Tibial nerve (tissue), 4 donors: ENCODE measurements at regions not wholly inside any gene's neighbourhood (a gene's known extent, or its start where the extent isn't known, plus 50 kb on each side); places are given as distances from the start of the nearest gene placed in this dataset.

Experiments used
- DNase-seq, 2 donors: peaks; one replicate each; pipeline ENCODE4 v3.0.0-alpha.2; 2019; ENCODE audit warnings: low spot score in 2 of 2
- H3K27ac ChIP-seq, 4 donors: fragments of 200-600 bp; sonication (generic) in 3 of 4; one replicate each; pipeline ENCODE4 v1.5.1; 2017 to 2019; ENCODE audit warnings: mild to moderate bottlenecking in 1 of 4
- H3K27me3 ChIP-seq, 2 donors: fragments of 200-600 bp; sonication (generic) in 1 of 2; one replicate each; pipeline versions ENCODE4 v1.5.1 to v1.6.0; 2017 to 2019
- H3K36me3 ChIP-seq, 3 donors: fragments of 200-600 bp; sonication (generic); one replicate each; pipeline ENCODE4 v1.5.1; 2018 to 2019
- H3K4me1 ChIP-seq, 4 donors: fragments of 200-600 bp; sonication (generic) in 3 of 4; one replicate each; pipeline ENCODE4 v1.5.1; 2017 to 2019
- H3K4me3 ChIP-seq, 4 donors: fragments of 200-600 bp; sonication (generic) in 3 of 4; one replicate each; pipeline ENCODE4 v1.5.1; 2017 to 2019; ENCODE audit warnings: mild to moderate bottlenecking in 1 of 4, moderate library complexity in 1 of 4
- H3K9me3 ChIP-seq, 4 donors: fragments of 200-600 bp; sonication (generic) in 3 of 4; one replicate each; pipeline ENCODE4 v1.5.1; 2017 to 2019
- EP300 ChIP-seq, 2 donors: sonication (generic); formaldehyde crosslinking; IDR thresholded peaks; one replicate each; pipeline ENCODE4 v1.6.1; 2017; ENCODE audit warnings: antibody characterized with exemption in 2 of 2, mild to moderate bottlenecking in 1 of 2
- POLR2A ChIP-seq, 2 donors: fragments of 450-650 bp; IDR thresholded peaks; one replicate each; pipeline ENCODE4 v1.6.1; 2017; ENCODE audit warnings: antibody characterized with exemption in 2 of 2, mild to moderate bottlenecking in 2 of 2, moderate library complexity in 2 of 2
- WGBS, 2 donors: methylation state at CpG; one replicate each; pipeline ENCODE4 v1.1.5; 2018; 5-methylcytosine and 5-hydroxymethylcytosine counted together
- TF ChIP-seq, protein P1 (sequence below), 5 experiments: fragments of 200-600 bp in 3 of 5; fragments of 450-650 bp in 2 of 5; sonication (generic) in 3 of 5; IDR thresholded peaks; one replicate each; pipeline ENCODE4 v1.5.1; 2016 to 2019; ENCODE audit warnings: antibody characterized with exemption in 5 of 5, mild to moderate bottlenecking in 3 of 5, moderate library complexity in 2 of 5

DNA sequence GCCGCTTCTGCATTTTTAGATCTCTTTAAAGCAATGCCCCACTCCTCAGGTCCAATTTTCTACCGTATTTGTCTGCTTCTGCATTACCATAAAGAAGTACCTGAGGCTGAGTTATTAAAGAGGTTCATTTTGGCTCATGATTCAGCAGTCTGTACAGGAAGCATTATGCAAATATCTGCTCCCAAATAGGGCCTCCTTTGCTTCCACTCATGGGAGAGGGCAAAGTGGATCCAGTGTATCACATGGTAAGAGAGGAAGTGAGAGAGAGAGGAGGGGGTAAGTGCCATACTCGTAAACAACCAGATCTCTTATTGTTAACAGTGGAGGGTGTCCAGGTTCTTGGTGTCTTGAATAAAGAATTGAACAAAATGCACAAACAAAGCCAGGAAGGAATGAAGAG is 316.1 kb upstream of the SEL1L start:
- H3K4me3 ChIP-seq = no peak overlapping the region
- no peak overlapping the region for H3K27ac ChIP-seq
- TF ChIP-seq, protein P1, sequence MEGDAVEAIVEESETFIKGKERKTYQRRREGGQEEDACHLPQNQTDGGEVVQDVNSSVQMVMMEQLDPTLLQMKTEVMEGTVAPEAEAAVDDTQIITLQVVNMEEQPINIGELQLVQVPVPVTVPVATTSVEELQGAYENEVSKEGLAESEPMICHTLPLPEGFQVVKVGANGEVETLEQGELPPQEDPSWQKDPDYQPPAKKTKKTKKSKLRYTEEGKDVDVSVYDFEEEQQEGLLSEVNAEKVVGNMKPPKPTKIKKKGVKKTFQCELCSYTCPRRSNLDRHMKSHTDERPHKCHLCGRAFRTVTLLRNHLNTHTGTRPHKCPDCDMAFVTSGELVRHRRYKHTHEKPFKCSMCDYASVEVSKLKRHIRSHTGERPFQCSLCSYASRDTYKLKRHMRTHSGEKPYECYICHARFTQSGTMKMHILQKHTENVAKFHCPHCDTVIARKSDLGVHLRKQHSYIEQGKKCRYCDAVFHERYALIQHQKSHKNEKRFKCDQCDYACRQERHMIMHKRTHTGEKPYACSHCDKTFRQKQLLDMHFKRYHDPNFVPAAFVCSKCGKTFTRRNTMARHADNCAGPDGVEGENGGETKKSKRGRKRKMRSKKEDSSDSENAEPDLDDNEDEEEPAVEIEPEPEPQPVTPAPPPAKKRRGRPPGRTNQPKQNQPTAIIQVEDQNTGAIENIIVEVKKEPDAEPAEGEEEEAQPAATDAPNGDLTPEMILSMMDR (IDR thresholded peaks at IDR 0.05) = no peak
- TF ChIP-seq EP300 (IDR thresholded peaks at IDR 0.05) (no peak), POLR2A (IDR thresholded peaks at IDR 0.05) (no peak)
- DNase-seq = no peak
- WGBS, 2 donors = 68 to 69% methylated on average over 3 of the region's 3 CpGs
- no peaks in the 10 kb centered on the region for H3K4me1 ChIP-seq
- no peaks in the 10 kb centered on the region for H3K36me3 ChIP-seq
- peaks cover 0 to 41% (median under 1%) of the 10 kb centered on the region in 4 donors for H3K9me3 ChIP-seq
- no peaks in the 10 kb centered on the region for H3K27me3 ChIP-seq

DNA sequence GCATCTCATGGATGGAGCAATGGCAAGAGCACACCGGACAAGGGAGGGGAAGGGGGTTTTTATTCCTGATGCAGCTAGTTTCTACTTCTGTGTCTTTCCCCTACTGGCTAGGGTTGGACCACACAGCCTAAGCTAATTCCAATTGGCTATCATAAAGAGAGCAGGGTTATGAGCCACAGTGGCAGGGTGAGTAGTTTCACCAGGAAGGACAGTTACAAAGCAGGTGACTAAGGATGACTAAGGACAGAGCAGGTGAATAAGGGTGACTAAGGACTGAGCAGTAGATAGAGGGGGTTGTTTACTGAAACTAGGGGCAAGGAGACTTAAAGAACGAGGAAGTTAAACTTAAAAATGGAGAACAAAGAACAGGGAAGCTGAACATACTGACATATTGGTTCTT is 321.4 kb upstream of the SEL1L start:
- WGBS, 2 donors = 81 to 88% methylated on average over 2 of the region's 2 CpGs
- H3K27ac ChIP-seq = no peak overlapping the region
- H3K9me3 ChIP-seq = peaks cover 0 to 44% (median 5%) of the 10 kb centered on the region in 4 donors
- no peaks in the 10 kb centered on the region for H3K27me3 ChIP-seq
- H3K4me3 ChIP-seq = no peak overlapping the region
- no peaks in the 10 kb centered on the region for H3K36me3 ChIP-seq
- TF ChIP-seq POLR2A (IDR thresholded peaks at IDR 0.05) (no peak), EP300 (IDR thresholded peaks at IDR 0.05) (no peak)
- TF ChIP-seq, protein P1 (IDR thresholded peaks at IDR 0.05) = no peak
- no peak for DNase-seq
- no peaks in the 10 kb centered on the region for H3K4me1 ChIP-seq

DNA sequence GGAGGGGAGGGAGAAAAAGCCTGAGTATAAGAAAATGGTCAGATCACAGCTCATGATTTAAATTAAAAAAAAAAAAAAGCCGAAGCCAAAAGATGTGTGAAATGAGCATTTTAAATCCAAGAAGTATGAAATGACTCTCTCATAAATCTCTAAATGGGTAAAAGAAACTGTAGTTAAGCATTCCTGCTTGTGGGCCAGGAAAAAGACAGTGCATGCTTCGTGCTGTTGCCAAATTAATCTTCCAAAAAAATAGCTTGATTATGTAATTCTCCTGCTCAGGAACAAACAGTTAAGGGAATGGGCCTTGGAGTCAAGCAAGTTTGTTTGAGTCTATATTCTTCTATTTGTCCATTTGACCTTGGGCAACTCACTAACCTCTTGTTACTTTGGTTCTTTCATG is 325.4 kb upstream of the SEL1L start:
- 61 to 70% methylated on average over 2 of the region's 2 CpGs for WGBS, 2 donors
- DNase-seq = no peak
- Histone ChIP-seq H3K36me3 (no peaks in the 10 kb centered on the region), H3K27ac (no peak overlapping the region), H3K4me3 (no peak overlapping the region), H3K9me3 (peaks cover 0 to 41% (median 5%) of the 10 kb centered on the region in 4 donors), H3K27me3 (no peaks in the 10 kb centered on the region), H3K4me1 (no peaks in the 10 kb centered on the region)
- TF ChIP-seq, protein P1 (IDR thresholded peaks at IDR 0.05) = no peak
- TF ChIP-seq EP300 (IDR thresholded peaks at IDR 0.05) = peak in 1 of 2 donors; percentile 25
- TF ChIP-seq POLR2A (IDR thresholded peaks at IDR 0.05) = no peak

DNA sequence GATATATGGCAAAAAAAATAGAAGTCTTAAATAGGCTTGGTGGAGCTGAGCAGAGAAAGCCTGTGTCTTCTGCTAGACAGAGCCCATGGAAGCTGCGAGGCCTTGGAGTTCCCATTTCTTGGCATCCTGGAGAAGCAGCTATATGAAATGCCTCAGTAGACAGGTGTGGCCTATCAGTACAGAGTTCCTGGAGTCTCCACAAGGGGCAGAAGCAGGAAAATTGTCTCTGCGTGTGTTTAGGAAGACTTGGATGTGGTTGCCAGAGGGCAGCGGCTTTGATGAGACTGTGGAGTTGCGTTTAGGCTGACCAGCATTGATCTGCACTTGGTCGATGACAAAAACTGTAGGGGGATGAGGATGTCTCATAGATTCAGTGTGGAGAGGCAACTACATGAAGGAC is 334.5 kb upstream of the SEL1L start:
- no peak overlapping the region for H3K4me3 ChIP-seq
- DNase-seq = no peak
- TF ChIP-seq, protein P1 (IDR thresholded peaks at IDR 0.05) = no peak
- TF ChIP-seq EP300 (IDR thresholded peaks at IDR 0.05) = no peak
- WGBS, 2 donors = 87 to 92% methylated on average over 5 of the region's 5 CpGs
- peaks cover 0 to 2% (median 0%) of the 10 kb centered on the region in 4 donors for H3K9me3 ChIP-seq
- no peak overlapping the region for H3K27ac ChIP-seq
- H3K4me1 ChIP-seq = no peaks in the 10 kb centered on the region
- no peaks in the 10 kb centered on the region for H3K27me3 ChIP-seq
- H3K36me3 ChIP-seq = no peaks in the 10 kb centered on the region

DNA sequence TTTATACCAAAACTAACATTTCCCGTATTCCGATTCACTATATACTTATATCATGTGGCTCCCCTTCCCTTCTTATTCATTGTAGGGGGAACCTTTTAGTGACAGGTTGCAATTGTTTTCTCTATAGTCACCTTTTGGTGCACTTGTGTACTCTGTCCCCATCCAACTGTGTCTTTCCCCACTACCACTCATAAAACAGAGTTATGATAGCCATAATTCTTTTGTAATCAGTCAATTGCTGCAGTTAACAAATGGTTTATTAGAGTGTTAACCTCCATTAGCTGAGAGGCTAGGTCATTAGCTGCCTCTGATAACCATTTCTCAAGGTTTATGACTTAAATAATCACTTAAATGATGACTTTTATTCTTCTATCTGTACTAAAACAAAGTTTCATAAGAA is 338.1 kb upstream of the SEL1L start:
- H3K4me3 ChIP-seq = no peak overlapping the region
- H3K36me3 ChIP-seq = no peaks in the 10 kb centered on the region
- no peak overlapping the region for H3K27ac ChIP-seq
- H3K4me1 ChIP-seq = no peaks in the 10 kb centered on the region
- no peaks in the 10 kb centered on the region for H3K27me3 ChIP-seq
- 51 to 54% methylated on average over 2 of the region's 2 CpGs for WGBS, 2 donors
- TF ChIP-seq POLR2A (IDR thresholded peaks at IDR 0.05) = no peak
- TF ChIP-seq, protein P1 (IDR thresholded peaks at IDR 0.05) = no peak
- TF ChIP-seq EP300 (IDR thresholded peaks at IDR 0.05) = no peak
- no peak for DNase-seq
- H3K9me3 ChIP-seq = peaks cover 0 to 10% (median 0%) of the 10 kb centered on the region in 4 donors
